GM18907 (cell line): ENCODE measurements at regions not wholly inside any gene's neighbourhood (a gene's known extent, or its start where the extent isn't known, plus 50 kb on each side); places are given as distances from the start of the nearest gene placed in this dataset.

Experiments used
- ATAC-seq: cut with Tn5 transposase; IDR thresholded peaks from one replicate; pipeline ENCODE4 v1.9.1; 2021; ENCODE audit warnings: mild to moderate bottlenecking, moderate library complexity; ENCODE audit not compliant: unreplicated experiment

DNA sequence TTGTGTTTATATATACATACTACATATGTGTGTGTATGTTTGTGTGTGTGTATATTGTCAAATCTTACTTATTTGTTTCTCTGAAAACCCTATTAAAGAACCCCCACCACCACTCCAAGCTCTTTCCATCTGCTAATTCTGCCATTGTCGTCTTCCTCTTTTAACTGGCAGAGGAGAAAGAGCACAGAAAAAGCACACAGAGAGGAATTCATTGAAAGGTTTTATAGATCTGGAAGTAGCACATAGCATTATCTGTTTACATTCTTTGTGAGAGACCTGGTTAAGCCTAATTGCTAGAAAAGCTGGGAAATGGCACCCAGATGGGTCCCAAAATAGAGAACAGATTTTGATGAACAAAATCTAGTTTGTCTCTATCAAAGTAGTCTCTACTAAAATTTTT is 800.0 kb upstream of the PIK3C3 start:
- no peak for ATAC-seq

DNA sequence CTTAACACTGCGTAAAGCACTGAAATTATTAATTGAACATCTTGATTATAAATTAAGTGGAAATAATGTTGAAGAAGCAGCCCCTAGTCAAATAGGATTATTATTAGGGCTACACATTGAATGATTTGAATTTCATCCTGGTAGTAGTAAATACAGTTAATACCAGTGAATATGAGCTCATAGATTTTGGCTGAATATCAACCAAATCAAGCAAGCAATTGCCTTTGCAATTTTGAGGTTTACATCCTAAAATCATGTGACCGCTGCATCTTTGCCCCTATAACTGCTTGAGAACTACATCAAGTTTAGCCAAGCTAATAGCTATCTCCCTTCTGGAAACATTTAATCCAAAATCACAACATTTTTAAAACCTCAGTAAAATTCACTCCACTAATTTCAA is 801.2 kb upstream of the PIK3C3 start:
- no peak for ATAC-seq

DNA sequence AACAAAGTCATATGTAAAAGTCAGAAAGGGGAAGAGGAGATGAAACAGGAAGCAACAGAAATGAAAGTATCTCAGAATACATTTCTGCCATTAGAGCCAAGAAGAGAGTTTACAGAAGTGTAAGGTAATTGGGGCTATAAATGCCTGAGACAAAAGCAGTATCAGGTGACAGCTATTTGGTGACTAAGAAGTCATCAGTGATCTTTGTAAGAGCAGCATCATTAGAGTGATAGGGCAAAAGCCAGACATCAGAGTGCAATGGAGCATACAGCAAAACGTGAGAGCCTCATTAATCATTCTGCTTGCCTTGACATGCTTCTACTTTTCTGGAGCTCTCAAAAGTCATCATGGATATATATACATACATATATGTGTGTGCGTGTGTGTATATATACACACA is 804.7 kb upstream of the PIK3C3 start:
- ATAC-seq, result no peak

DNA sequence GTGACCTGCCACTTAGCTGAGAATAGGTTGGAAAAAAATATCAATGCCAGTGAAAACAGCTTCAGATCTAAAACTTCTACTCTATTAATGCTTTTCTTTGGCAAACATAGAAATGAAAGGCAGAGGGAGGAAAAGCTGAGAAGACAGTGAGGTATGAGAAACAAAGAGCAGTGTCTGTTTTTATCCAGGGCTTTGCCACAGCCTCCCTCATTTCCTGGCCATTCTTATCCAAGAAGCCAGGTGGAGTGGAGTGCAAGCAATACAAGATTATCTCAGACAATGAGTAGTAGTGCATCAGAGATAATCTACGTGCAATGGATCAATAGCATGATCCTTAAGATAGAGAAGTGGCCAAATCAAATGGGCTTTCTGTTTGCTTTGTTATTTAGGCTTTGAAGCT is 808.7 kb upstream of the PIK3C3 start:
- ATAC-seq, result no peak

DNA sequence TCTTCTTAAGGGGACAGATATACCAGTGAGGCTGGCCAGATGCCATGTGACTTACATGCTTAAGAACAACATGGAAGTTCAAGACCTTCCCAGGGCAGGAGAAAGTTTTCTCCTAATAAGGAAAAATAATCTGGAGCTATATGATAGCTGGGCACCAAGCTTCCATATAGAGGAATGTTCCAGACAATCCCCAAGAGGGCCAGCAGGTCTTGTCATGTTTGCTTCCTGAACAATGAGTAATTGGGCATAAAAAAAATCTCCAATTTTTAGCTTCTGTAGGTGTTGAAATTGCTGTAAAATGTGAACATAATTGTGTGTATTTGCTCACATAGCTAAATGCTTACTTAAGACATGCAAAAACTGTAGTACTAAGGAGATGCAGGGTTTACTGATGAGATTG is 809.5 kb upstream of the PIK3C3 start:
- ATAC-seq, result no peak

DNA sequence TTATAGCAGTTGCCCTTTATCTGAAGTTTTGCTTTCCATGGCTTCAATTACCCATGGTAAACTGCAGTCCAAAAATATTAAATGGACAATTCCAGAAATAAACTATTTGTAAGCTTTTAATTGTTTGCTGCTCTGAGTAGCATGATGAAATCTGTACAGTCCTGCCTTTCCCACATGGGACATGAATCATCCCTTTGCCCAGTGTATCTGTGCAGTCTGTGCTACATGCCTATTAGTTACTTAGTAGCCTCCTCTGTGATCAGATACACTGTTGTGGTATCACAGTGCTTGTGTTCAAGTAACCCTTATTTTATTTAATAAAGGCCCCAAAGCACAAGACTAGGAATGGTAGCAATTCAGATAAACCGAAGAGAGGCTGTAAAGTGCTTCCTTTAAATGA is 810.6 kb upstream of the PIK3C3 start:
- no peak for ATAC-seq

DNA sequence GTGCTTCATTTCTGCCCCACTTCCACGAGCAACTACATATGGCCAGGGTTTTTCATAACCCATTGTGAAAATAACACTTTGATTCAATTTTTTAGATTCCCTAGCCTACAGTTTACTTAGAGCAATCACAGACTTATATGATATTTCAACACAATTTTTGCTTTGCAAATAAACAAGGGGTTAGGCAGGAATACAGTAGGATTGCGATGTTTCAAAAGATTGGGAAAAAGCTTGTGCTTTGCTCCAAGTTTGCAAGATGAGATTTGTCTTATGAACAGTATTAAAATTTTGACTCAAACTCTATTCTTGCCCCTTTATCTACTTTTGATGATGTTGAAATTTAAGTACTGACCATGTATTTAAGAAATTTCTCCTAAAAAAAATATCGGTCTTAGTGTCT is 814.5 kb upstream of the PIK3C3 start:
- ATAC-seq, result no peak

DNA sequence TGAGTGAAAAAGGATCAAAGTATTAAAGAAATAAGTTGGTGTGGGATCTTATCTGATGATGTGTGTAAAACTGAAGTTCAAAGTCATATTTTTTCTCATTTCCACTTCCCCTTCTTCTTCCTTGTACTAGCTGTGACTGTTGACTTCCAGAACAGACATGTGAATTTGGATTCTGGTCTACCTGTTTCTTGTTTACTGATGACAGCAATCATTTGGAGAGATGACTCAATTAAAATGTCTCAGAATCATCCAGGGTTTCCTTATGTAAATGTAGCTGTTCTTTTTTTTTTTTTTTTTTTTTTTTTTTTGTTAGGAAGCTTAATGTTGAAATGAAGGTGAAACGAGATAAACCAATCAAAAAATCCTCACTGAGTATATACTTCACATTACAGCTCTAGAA is 819.9 kb upstream of the PIK3C3 start:
- ATAC-seq, result no peak

DNA sequence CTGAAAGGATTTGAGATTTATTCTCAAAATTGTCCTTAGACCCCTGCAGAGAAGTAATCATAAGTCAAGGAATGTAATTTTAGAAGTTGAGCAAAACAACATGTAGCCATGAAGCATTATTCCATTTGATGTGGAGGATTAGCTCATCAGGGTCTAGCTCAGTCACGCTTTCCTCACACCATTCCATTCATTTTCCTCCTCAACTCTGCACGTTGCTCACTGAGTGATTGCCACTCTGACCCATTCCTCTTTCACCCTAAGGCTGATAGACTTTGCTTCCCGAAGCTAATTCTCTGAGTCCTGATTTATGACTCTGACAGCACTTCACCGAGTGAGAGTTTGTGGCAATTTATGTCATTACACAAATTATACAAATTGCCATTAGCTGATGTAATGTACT is 820.6 kb upstream of the PIK3C3 start:
- no peak for ATAC-seq

DNA sequence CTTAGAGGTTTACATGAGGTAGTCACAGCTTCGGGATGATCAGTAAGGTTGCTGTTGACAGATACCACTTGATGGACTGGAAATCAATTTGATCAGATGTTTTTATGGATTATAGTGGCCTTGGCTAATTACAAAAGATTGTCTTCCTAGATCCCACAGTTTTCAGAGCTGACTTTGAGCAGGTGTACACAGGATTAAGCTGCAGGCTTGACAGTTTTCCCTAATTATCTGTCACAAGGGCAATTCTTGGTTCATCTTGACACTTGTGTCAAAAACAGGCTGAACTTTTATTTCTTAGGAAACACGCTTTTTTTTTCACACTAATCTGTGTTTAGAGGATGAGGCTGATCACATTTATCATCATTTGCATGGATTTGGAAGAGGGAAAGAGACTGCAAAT is 824.0 kb upstream of the PIK3C3 start:
- no peak for ATAC-seq

DNA sequence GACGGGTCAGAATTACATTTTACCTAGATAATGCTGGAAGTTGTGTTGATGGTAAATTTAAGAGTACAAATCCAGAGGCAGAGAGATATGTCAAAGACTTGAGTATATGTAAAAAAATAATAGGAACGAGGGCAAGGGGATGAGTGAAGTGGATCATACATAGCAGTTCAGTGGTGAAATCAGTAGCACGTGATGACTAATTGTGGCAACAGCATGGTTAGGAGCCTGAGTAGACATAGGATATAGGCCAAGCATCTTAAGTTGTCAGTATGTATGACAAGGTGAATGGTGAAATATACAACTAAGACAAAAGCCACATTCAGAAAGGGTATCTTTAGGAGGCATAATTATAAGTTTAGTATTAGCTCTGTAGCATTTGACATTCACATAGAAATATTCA is 826.5 kb upstream of the PIK3C3 start:
- ATAC-seq, result no peak

DNA sequence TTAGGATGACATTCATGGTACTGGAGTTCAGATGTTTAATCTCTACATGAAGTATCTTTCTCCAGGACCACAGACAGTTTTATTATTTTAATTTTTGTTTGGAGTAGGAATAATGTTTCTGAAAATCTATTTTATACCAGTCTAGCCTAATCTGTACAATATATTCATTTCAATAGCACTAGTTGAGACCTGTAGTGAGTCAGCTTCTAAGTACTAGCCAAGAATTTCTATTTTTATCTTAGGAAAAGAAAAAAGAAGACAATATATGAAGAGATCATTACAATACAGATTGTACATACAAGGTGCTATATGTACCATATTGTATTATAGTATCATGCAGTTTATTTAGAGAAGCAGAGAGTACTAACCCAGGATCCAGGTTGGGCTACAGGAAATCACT is 826.9 kb upstream of the PIK3C3 start:
- ATAC-seq, result no peak

DNA sequence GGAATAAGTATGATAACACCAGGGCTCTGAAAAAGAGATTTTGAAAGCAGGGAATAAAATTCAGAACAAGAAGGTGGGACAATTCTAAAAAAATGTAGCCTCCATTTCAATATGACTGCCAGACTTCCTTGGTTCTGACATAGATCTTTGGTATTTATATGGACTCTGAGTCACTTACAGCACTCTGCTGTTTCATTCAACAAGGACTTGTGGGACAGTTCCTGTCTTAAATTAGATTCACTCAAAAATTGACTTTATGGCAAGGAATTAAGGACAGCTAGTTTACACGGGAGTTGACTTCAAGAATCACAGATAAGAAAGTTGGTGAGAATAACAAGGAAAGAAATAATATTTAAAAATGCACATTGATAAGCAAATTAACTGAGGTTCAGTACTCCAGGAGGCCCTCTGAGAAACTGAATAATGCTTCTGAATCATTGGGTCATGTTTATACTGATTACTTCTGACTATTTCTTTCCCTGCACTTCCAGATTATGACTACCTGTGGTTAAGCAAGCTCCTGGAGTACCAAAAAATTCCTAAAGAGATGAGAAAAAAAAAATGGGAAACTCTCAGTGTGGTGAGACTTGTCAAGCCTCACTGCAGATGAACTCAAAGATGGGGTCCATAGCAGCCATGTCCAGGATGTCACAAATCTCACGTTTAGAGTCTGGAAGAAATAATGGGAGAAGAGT is 828.3 kb upstream of the PIK3C3 start:
- ATAC-seq, result no peak

DNA sequence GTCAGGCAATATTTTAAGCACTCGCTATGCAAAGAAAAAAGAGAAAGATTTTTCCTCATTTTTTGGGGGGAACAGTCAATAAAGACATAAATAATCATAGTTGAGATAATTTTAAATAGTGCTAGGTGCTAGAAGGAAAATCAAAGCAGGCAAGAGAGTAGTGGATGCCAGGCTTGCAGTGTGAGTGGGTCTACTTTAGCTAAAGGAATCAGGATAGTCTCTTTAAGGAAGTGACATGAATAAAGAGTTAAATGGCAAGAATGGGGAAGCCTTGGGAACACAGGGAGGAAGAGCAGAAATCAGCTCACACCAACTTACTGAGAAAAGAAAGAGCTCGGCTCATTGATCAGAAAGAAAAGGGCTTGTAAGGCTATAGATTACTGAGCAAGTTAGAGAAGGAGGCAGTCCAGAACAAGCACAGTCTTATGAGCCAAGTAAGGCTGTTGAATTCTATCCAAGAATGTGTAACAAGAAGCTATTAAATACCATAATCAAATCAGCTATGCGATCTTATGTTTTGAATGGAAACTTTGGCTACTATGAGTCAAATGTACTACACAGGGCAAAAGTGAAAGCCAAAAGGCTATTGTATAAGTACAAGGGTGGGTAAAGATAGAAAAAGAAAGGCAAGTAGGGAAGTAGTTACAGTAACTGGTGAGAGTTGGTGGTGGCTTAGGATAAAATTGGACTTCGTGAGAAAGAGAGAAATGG is 833.8 kb upstream of the PIK3C3 start:
- no peak for ATAC-seq

DNA sequence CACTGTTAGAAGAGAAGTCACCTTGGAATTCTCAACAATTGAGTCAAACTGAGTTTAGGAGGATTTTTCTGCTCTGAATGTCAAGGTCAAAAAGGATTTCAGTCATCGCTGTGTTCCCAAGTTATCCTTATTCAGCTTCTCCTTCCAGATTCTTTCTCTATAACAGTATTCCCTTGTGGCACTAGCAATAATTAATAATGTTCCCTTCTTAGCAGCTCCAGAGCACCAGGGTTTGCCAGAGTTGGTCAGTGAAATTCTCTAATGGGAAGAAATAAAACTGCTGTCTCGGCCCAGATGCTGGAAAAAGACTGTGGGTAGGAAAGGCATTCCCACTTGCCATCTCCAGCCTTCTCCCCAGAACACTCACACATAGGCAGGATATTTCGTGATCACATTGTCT is 836.0 kb upstream of the PIK3C3 start:
- ATAC-seq, result no peak

DNA sequence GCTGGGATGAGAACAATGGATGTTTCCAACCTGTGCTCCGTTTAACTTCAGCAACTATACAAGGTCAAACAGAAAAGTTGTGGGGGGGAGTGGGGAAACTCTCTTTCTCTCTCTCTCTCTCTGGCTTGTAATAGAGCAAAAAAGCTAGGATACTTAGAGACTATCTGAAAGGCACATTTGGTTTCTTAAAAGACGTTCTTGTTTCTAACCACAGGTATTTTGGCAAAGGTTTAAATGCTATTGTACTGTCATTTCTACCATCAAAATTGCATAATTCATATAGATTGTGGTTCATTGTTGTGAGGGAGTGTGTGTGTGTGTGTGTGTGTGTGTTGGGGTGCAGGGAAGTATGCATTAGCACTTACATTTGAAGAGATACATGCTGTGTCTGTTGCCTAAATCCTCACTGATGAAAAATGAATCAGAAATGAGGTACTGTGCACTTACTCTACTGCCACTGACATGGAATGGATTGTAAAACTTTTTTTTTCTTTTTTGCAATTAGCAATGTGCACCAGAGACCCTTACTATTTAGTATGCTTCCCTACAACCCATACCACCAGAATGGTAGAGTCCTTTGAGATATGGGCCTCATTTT is 841.0 kb upstream of the PIK3C3 start:
- ATAC-seq, result no peak

DNA sequence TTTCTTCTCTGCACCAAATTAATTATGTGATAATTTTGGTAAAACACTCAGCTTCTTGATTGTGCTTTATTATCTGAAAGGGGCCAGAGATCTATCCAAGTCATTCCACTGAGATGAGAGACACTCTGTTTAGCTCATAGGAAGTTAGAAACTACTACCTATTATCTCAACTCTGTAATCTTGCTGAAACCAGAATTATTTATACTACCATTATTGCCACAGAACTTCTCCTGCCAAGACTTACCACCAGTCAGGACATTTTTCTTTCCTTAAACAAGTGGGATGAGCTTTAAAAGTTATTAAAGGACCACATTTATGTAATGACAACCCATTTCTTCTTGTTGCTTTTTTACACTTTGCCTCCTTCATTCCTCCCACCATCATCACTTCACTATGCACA is 855.6 kb upstream of the PIK3C3 start:
- ATAC-seq, result no peak

DNA sequence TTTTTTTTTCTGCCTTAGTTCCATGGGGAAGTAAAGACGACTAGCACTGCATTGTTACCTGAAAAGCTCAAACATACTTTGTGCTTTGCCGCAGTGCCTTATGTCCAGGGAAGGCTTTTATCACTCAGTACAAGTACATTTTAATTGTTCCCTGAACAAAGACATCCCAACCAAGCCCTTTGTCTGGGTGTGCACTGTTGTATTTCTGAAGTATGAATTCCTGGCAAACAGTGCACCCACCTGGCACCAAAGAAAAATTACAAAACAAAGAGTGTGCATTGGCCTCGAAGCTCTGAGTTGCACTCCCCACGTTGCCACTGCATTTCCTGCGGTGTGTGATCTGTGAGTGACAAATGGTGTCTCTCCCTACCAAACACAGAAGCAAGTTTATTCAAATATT is 858.5 kb upstream of the PIK3C3 start:
- no peak for ATAC-seq

DNA sequence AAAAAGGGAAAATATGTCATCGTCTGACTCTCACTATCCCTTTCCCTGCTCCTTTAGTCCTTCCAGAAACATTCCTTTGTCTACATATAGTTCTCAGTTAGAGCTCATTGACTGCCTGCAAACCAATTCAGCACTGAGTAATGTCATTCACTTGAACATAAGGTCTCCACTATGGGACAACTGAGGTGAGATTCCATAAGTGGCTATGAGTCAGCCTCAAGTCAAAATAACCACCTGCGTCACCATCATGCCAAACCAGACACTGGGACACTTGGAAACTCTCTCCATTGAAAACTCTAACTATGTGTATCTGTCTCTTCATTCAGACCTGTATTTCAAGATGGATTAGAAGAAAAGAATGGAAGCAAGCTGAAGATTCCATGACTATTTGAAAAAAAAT is 878.0 kb upstream of the PIK3C3 start:
- ATAC-seq, result no peak

DNA sequence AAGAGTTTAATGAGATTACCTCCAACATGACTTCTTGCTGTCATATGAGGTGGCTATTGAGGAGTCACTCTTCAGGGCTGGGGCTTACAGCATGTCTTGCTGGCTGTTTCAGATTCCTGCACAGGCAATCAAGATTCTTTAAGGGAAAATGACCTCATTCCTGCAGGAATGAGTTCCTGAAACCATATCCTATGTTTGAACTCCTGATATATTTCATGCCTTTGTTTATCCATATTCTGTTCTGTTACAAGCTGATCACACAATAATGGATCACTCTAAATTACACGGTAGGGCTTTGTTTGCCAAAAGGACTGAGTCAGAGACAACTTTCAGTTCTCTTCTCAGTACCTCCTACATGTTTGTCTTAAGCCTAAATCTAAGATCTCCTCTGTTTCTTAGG is 879.8 kb upstream of the PIK3C3 start:
- no peak for ATAC-seq

DNA sequence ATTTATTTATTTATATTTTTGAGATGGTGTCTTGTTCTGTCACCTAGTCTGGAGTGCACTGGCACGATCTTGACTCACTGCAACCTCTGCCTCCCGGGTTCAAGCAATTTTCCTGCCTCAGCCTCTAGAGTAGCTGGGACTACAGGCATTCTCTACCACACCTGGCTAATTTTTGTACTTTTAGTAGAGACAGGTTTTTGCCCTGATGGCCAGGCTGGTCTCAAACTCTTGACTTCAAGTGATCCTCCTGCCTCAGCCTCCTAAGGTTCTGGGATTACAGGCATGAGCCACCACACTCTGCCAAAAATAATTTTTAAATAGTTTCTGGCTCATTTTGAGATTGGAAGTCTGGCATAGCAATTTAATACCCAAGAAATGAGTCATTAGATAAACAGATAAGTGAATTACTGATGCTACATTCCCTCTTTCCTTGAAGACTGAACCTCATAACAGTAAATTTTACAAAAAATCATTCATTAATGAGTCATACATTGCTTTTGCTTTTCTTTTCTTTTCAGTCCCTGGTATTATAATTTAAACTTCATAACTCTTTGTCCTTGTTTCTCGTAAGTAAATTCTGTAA is 881.6 kb upstream of the PIK3C3 start:
- no peak for ATAC-seq

DNA sequence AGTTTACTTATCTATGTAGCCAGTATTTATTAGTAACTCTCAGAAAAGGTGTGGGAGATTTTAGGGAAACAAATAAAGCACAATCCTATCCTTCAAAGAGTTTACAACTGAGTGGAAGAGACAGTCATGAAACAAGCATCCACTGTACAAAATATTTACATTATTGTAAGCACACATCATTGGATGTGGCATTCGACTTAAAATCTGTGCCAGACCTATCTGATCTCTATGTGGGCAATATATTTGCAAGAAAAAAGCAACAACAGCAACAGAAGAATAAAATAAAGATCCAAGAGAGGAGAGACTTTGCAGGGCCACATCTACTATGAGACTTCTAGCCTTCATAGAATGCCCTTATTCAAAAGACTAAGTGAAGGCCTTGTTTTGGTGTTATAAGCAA is 882.1 kb upstream of the PIK3C3 start:
- no peak for ATAC-seq
